Activated CD4-positive, alpha-beta T cell treated with anti-CD3 and anti-CD28 coated beads for 24 hours (primary cell): ENCODE measurements at regions not wholly inside any gene's neighbourhood (a gene's known extent, or its start where the extent isn't known, plus 50 kb on each side); places are given as distances from the start of the nearest gene placed in this dataset.

Experiments used
- DNase-seq, 2 donors: peaks; one replicate each; pipeline ENCODE4 v3.0.0-alpha.2; 2020; ENCODE audit warnings: low read depth in 2 of 2

- no peak for DNase-seq
Observed at GRCh38 chr12:77723308-77723707, 107.4 kb upstream of the NAV3 start.

DNA sequence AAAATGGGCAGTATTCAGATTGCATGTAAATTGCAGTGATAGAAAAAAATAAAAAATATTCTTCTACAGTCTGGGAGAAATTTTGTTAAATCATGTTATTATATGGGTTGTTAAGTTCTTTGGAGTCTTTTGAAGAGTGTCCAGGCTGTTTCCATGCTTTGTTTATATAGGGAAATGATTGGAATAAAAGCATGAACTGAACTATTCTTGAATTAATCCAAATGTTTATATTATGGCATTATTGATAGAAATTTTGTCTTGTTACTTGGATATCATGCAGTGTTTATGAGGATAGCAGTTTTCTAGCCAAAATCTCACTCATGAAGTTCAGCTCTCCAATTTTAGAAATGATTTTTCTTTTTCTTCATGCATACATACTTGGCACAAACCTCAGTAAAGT, 108.2 kb upstream of the NAV3 start:
- no peak for DNase-seq

- no peak for DNase-seq
Observed at GRCh38 chr12:77720258-77720657, 110.4 kb upstream of the NAV3 start.

- no peak for DNase-seq
Observed at GRCh38 chr12:77710209-77710608, 120.5 kb upstream of the NAV3 start.

DNA sequence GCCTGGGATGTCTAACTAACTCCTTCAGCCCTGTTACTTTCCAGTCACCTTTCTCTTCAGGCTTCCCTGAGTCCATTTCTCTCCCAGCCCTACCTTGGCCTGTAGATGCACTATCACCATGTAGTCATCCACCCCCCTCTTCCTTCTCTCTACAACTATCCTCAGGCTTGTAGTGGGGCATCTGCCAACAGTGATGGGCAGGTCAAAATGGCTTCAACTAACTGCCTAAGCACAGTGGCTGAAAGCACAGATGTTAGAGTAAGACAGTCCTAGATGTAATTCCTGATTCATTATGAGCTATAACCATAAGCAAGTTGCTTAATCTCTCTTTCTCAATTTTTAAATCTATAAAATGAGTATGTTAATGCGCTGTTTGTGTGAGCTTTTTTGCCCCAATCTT, 133.6 kb upstream of the NAV3 start:
- no peak for DNase-seq

GRCh38 chr12:77696183-77696582, 134.5 kb upstream of the NAV3 start:
- no peak for DNase-seq

DNA sequence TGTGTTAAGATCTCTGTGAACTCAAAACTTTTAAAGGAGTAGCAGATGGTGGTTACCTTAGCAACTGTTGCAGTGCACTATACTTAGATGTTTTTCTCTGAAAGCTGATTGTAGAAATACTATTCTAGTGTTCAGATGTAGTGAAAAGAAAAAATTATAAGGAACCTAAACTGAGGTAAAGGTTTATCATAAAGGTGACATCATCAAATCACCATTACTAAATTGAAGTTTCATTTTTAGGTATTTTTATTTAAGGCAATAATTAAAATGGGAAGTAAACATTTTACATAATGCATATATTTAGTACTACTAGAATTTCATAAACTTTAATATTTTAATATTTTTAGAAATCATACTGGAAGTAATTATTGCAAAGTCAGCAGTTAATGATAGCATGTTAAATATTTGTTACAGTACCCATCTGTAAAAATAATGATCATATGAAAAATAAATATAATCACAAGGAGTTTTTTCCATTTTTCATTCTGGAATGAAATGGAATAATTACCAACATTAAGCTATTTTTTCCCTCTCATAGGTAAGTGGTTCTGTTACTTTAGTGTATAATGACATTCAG, 141.1 kb upstream of the NAV3 start:
- DNase-seq = no peak

DNA sequence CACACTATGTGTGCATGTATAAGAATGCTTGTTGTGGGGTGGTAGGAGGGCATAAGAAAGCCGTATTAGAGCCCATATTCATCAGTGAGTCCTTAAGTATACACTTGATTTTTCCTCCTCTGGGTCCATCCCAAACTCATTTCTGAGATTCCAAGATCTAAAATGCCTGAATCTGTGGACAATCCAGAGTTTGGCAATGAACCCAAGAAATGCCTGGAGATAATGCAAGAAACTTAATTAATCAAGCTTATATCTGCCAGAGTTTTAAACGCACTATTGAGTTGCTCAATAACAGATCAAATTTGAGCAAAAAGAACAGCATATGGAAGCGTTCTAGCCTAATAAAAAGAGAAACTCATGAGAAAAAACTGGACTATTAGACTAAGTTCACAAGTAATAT, 143.4 kb upstream of the NAV3 start:
- no peak for DNase-seq

DNA sequence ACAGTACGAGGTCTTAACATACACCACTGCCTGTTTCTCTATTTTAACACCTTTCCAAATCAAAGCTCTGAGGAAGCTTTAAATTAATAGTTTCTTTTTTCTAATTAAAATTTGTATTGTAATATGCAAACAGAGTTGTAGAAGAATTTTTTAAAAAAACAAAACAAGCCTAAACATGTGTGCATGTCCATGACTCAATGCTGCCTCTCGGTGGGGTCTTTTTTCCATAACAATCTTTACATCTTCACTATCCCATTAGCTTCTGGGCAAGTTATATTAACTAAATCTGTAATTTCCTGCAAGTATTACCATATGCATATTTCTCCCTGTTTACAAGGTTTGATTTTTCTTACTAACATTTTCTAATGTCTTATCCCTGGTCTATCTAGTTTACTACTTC, 143.9 kb upstream of the NAV3 start:
- DNase-seq = no peak

DNA sequence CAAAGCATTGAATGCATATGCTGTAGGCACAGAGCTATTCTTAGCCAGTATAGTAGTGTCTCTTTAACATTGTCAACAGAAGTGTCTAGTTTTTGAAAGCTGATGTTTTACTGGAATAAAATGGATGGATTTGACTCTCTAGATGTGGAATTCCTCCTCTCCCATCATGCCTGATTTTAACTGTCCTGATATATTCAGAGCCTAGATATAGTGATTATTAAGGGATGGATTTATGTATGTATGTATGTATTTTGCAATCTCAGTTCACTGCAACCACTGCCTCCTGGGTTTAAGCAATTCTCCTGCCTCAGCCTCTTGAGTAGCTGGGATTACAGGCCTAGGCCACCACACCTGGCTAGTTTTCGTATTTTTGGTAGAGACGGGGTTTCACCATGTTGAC, 144.8 kb upstream of the NAV3 start:
- DNase-seq = no peak

DNA sequence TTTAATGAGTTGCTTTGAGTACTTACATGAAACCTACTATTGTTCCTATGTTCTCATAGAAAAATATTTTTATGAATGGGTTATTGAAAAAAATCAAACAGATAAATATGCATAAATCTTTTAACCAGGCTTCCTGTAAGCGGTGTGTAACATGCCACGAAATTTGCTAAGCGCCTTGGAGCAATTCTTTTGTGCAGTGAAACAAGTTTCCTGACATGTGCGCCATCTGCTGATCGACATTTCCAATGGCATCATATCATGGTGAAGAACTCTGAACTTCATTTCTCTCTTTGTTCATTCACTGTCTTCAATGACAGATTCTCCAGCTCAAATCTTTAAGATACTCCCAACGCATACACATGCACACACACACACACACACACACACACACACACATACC, 145.6 kb upstream of the NAV3 start:
- DNase-seq = no peak

DNA sequence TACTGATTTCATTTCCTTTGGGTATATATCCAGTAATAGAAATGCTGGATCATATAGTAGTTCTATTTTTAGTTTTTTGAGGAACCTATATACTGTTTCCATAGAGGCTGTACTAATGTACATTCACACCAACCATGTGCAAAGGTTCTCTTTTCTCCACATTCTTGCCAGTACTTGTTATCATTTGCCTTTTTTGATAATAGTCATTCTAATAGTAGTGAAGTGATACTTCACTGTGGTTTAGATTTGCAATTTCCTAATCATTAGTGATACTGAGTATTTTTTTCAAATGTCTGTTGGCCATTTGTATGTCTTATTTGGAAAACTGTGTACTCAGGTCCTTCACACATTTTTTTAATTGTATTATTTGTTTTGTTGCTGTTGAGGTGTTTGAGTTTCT, 148.2 kb upstream of the NAV3 start:
- no peak for DNase-seq

DNA sequence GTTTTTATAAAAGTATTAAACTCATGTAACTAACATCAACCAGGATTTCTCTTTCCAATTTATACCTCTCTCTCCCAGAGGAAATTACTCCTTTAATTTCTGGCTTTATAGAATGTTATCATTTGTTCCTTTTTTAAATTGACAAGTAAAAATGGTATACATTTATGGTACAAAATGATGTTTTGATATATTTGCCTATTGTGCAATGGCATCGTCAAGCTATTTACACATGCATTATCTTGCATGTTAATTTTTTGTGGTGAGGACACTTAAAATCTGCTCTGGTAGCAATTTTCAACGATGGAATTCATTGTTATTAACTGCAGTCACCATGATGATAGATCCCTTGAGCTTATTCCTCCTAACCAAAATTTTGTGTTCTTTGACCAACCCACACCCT, 149.0 kb upstream of the NAV3 start:
- no peak for DNase-seq

GRCh38 chr12:77679686-77680085, 151.0 kb upstream of the NAV3 start:
- DNase-seq = no peak

GRCh38 chr12:77678621-77679020, 152.1 kb upstream of the NAV3 start:
- no peak for DNase-seq

GRCh38 chr12:77667101-77667500, 163.6 kb upstream of the NAV3 start:
- DNase-seq = no peak

DNA sequence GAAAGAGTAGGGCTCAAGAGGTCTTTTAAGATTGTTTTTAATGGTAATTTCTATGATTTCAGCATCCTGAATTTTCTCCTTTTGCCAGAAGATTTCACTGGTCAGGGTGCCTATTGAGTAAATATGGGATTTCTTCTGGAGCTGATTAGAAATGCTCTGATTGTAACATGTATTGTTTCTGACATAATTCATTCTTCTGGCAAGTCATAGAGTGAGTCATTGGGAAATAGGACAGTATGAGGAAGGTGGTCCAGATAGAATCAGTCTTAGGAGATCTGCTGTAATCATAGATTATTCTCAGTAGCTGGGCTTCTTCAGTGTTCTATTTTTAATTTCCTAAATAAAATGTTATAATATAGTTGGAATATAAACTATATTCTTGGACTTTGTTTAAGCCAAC, 182.0 kb upstream of the NAV3 start:
- no peak for DNase-seq

DNA sequence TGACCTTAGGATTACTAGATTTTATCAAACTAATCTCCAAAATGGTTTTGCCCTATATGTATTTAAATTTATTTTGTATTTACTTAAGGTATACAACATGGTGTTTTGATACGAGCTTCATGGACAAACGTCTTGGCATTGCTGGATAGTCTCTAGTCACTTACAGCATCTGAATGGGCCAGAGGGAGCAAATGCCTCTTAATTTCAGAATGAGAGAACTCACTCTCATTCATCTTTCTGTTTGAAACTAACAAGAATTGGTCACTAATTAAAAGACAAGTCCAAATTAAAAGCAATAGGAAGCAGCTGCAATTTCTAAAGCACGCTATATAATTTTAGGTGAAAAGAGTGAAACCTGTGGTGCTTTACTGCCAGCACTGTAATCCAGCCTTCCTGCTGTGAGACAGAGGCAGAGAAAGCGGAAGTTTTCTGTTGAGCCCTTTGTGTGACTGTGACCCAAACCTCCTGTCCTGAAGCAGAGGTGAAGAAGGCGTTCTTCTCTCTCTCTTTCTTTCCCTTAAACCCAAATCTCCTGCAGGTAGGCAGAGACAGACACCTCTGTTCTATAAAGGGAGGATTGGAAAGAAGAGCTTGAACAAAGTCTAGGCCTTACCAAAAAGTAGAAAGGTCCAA, 184.6 kb upstream of the NAV3 start:
- no peak for DNase-seq

DNA sequence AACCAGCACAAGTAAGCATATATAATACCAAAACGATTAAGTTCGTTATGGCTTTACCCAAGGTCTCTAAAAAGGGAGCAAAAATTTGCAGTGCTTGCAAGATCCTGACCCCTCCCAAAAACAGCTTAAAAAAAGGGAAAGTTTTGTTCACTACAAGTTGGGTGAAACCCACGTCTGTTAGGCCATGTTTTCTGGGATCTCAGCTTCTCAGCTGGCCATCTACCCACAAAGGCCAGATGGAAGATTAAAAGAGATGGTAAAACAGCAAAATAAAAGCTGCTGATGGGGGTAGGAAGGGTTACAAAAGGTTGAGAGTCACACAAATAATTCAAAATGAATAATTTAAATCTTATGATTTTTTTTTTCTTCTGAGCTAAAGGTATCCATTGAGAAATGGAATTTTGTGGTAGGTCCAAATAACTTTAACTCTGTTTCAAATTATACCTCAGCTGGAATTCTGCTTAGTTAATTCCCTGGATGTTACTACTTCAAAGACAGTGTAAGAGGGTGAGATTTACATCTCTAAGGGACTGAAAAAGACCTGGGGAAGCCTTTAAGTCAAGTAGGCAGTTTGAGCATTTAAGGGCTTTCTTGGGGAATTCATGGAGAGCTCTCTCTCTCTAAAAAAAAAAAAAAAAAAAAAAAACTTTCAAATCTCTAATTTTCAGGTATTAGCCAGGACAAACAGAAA, 185.6 kb upstream of the NAV3 start:
- no peak for DNase-seq

- DNase-seq = no peak
Observed at GRCh38 chr12:77642246-77642645, 188.4 kb upstream of the NAV3 start.

DNA sequence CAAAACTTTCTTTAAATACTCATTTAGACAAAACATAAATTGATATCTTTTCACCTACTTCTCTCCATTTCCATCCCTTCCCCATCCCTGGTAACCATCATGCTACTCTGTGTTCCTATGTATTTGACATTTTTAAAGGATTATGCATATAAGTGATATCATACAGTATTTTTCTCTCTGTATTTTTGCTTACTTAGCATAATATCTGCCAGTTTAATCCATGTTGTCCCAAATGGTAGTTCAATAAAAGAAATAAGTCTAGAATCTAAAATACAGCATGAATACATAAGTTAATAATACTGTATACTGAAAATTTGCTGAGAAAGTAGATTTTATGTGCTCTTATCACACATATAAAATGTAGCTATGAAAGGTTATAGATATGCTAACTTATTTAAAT, 190.3 kb upstream of the NAV3 start:
- no peak for DNase-seq

DNA sequence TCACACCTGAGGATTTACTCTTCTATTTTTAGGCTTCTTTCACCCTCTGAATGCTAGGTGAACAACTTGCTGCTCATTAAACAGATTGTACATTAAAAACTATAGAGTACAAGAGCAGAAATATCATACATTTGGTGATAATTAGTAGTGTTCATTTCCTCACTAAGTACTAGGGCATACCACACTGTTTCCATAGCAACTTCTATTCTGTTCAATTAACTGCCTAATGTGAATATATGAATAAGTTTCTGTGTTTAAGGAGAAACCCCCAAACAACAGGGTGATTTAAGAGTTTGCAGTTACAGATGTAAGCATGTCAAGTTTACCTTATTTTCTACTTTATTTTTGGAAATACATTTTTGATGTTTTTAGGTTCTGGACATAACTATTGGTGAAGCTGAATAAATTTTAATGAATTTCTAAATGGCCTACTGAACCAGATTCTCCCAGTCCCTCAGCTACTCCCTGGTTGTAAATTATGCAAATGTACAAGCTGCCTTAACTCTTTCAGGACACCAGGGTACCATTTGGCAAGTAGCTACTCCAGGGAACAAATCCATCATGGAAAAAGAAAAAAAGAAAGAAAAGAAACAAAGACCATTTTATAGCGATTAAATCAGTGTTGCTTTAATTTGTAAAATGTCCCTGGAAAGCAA, 199.8 kb upstream of the NAV3 start:
- DNase-seq = no peak

DNA sequence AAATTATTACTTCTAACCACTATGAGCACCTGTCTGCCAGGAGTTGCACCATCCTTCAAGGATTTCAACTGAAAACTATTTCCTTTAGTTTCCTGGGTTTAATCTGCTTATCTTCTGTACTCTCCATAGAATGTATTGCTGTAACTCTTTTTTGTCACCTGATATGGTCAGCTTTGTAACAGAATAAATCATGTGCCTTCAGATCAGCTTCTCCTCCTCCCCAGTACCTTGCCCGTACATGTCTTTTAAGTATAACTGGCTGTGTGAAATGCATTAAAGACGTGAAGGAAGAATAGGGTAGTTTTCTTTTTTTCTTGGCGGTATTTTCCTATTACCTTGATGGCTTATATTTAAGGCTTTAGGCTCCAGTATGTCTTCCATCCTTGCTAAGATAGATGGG, 200.3 kb upstream of the NAV3 start:
- no peak for DNase-seq
